HG03095 (cell line): ENCODE measurements at regions not wholly inside any gene's neighbourhood (a gene's known extent, or its start where the extent isn't known, plus 50 kb on each side); places are given as distances from the start of the nearest gene placed in this dataset.
"Not testable (repeated sequence)": the region's sequence is repeated elsewhere in the genome, so short reads cannot be mapped to it uniquely, and the experiment has no call there.

ENCODE experiments used
- ATAC-seq: cut with Tn5 transposase; IDR thresholded peaks from one replicate; pipeline ENCODE4 v1.9.1; 2021; ENCODE audit warnings: moderate library complexity; ENCODE audit not compliant: unreplicated experiment

DNA sequence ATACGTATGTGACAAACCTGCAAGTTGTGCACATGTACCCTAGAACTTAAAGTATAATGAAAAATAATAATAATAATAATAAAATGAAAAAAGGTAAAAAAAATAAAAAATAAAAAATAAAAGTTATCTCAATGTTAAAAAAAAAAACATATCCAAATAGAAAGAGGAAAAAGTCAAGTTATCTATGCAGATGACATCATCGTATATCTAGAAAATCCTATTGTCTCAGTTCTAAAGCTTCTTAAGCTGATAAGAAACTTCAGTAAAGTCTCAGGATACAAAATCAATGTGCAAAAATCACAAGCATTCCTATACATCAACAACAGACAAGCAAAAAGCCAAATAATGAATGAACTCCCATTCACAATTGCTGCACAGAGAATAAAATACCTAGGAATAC is 466.6 kb upstream of the PHF14 start:
- no peak for ATAC-seq

DNA sequence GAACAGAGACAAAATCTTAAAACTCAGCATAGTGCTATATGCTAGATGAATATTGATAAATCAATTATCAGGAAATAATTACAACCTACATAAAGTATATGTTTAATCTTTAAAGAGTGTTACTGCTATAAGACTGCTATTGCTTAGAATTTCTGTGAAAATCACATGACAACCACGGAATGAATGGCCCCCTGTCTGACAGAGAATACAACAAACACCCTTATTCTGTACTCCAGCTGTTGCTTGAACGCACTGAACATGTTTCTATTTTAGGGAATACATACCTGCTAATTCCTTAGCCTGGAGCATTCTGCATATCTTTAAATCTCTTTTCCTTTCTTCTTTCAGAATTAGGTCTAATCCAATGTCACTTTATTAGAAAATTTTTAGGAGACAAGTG is 452.4 kb upstream of the PHF14 start:
- no peak for ATAC-seq

DNA sequence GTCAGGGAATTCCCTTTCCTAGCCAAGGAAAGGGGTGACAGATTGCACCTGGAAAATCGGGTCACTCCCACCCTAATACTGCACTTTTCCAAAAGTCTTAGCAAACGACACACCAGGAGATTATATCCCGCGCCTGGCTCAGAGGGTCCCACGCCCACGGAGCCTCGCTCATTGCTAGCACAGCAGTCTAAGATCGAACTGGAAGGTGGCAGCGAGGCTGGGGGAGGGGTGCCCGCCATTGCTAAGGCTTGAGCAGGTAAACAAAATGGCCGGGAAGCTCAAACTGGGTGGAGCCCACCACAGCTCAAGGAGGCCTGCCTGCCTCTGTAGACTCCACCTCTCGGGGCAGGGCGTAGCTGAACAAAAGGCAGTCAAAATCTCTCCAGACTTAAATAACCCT is 440.2 kb upstream of the PHF14 start:
- ATAC-seq = not testable (repeated sequence)

DNA sequence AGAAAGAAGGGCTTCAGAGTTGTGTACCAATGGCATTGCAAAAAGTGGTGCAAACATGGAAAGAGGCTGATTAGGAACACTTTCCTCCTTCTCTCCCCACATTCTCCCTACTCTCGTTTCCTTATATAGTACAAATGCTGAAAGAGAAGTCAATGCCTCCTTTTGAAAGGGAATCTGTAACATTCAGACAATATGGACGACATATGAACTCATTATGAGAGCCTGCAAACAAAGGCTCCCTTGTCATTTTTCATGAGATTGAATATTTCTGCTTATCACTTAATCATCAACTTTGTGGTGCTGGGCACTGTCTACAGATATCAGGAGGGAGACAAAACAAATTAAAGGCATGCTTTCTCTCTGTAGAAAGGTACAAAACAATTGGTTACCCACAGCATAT is 437.1 kb upstream of the PHF14 start:
- ATAC-seq = no peak

DNA sequence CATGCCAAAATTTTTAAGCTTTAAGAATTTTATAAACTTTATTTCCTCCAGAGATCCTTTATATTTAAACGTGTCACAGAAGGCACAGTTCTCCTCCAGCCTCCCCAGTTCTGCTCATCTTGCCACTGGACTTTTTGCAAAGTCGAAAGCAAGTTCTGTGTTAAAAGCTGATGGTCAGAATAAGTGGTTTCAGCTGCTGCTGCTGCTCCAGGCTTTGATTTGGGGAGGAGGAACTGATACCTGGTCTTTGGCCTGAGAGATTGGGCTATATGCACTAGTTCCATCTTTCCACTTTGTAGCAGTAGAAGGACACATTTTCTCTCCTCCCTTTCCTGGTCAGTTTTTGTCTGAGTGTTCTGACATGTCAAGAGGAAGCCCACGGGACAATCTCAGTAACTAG is 435.9 kb upstream of the PHF14 start:
- no peak for ATAC-seq

DNA sequence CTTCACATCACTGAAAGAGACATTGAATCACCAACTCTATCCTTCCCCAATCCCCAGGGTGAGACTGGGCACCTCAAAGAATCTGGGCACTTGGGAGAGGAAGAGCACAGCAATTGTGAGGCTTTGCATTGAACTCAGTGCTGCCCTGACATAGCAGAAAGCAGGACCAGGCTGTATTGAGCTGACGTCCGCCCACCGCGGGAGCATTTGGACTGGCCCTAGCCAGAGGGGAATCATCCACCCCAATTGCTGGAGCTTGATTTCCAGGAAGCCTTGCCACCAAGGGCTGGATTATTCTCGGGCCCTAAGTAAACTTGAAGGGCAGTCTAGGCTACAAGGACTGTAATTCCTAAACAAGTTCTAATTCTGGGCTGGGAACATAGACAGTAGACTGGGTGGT is 416.3 kb upstream of the PHF14 start:
- ATAC-seq = no peak

DNA sequence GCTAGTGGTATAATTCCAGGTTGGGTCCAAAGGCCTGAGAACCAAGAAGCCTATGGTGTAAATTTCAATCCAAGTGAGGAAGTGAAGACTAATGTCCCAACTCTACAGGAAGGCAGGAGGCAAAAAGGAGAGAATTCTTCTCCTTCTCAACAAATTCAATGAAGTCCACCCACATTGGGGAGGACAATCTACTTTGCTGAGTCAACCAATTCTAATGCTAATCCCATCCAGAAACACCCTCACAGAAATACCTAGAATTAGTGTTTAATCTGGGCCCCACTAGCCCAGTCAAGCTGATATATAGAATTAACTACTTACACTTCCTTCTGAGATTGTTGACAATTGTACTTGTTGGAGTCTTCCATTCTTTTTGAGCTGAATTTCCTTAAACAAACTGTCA is 413.2 kb upstream of the PHF14 start:
- ATAC-seq = no peak

DNA sequence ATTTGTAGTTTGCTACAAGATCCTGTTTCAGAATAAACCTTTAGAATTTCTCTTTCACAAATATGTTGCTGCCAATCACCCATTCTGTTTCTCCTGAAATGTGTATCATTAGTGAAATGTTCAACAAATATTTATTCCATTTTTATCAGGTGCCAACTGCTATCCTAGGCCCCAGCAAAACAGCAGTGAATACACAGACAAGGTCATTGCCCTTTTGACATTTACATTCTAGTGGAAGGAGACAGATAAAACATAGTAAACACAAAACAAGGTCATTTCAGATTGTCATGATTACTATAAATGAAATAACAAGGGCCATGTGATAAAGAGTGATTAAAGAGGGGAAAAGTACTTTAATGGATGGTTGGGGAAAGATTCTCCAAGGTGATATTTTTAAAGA is 404.8 kb upstream of the PHF14 start:
- ATAC-seq = no peak

DNA sequence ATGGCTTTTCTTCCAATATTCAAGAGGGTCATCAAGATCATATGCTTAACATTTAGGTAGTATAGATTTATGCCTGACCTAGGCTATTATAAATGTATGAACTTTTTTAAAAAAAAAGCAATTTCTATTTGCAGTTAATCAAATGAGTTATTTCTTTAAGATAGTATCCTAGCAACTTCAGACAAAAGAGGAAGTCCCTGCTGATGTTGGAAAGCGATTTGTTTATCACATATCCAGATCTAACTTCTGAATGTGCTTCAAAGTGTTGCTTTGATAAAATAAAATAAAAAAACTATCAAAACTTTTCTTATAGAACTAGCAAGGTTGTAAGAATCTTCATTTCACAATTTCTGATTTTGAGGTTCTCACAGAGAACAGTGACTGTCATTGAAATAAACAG is 401.9 kb upstream of the PHF14 start:
- no peak for ATAC-seq

DNA sequence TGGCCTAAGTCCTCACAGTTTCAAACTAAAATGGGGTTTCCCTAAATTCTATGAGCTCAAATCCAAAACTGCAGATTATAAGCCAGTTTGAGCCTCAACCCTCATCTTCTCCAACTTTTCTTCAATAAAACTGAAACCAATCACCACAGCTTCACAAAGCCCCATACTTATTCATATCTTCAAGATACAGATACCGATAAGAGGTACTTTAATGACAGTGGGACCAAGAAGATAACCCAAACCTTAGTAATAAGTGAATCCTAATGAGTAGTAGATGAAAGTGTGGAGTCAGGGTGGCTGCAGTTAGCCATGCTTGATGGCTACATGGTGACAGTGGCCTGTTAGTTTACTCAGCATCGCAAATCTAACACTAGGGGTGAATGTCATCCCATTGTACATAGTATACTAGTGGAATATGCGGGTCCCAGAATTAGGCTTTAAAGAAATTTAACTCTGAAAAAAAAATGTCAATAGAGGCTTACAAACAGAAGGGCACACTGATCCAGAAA is 395.8 kb upstream of the PHF14 start:
- no peak for ATAC-seq

DNA sequence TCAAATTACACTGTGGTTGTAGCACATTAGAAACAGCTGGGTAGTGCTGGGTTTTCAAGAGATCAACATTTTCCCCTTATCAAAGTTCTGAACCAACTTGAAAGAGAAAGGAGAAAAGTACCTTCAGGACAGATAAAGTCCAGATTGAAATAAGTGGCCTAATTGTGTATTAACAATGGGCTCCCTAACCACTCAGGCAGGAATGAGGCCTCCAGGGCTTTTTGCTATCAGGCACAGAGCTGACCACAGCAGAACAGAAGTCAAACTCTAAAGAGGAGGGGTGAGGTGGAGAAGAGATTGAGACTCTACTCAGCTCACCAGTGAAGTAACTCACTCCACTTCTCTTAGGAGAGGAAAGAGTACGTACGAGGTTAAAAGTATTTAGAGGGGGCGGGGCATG is 394.1 kb upstream of the PHF14 start:
- ATAC-seq = no peak

DNA sequence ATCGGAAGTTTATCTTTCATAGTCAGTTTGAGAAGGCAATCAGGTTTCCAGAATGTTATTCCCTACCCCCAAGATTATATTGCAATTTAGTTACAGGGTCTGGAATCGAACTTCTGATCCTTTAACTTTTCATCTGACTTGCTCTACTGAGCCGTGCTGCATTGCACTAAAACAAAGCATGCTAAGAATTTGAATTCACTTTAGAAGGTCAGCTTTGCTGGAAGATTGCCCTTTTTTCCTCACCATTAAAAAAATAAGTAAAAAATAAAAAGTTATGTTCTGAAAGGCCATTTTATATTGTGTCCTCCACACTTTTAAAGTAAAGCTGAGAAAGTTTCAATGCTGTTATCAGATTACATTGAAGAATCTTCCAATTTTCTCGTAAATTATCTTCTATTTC is 388.8 kb upstream of the PHF14 start:
- no peak for ATAC-seq

DNA sequence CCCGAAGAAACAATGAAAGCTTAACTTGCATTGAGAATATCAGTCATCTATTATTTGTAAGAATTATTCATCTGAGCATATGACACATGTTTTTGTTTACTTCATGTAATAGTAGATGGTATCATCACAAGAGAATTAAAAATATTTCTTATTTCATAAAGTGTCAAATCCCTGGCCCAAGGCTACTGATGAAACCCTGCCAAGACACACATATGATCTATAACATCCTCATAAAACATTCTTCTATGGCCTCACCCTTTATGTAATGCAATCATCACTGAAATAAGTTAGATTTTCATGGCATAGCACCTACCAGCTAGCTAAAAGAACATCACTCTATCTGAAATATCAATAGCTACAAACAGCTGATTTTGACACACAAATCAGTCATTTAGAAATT is 385.6 kb upstream of the PHF14 start:
- ATAC-seq = no peak

DNA sequence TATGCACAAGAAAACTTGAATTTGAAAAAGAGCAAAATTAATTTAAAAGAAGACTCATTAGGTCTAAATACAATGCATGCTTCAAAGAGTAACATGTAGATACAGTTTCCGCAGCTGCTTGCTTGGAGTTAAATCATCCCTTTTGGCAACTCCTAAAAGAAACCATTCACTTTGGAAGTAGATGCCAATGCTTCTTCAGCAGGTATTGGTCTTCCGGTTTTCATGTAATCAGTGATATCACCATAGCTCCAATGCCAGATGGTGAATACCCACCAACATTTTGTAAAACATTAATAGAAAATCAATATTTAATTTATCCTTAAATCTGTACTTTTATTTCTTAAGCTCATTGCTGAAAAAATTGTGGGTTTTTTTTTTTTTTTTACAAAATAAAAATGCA is 381.1 kb upstream of the PHF14 start:
- ATAC-seq = no peak

DNA sequence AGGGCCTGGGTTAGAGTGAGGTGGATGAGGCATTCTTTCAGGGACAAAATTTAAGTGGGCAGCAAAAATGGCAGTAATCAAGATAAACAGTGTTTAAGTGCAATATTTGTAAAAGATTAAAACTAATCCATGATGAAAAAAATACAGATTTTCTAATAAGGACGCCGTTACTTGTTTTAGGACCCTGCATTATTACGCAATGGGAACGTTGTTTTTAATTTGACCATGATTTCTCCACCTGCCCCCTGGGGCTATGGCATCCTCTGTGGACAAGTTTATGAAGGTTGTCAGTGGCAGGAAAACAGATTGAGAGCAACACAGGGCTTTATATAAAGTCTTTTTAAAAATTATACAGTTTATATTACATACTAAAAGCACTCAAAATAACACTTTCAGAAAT is 380.6 kb upstream of the PHF14 start:
- no peak for ATAC-seq

DNA sequence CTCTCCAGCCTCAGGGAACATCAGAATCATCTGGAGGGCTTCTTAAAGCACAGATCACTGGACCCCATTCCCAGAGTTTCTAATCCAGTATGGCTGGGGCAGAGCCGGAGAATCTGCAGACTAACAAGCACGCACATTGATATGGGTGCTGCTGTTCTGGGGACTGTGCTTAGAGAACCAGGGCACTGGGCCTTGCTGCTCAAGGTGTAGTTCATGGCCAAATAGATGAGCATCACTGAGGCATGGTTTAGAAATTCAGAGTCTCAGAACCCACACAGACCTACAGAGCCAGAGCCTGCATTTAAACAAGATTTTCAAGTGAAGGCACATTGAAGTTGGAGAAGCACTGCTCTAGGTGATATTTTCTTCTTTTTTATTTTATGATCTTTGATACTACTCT is 376.8 kb upstream of the PHF14 start:
- no peak for ATAC-seq

DNA sequence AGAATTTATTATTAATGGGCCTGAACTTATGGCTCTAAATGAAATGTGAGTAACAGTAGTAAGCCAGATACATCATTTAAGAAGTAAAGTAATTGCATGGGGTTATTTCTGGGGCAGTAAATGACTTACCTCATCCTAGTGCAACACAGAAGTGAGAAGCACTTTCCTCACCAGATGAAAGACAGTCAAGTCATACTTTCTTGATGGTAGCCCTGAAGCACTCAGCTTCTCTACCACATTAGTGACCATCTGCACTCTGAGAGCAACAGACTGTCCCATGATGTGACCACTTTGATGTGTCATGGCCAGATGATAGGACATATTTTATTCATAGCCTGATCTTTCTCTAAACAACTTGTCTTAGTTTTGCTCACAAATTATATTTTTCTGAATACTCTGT is 369.5 kb upstream of the PHF14 start:
- ATAC-seq = no peak

DNA sequence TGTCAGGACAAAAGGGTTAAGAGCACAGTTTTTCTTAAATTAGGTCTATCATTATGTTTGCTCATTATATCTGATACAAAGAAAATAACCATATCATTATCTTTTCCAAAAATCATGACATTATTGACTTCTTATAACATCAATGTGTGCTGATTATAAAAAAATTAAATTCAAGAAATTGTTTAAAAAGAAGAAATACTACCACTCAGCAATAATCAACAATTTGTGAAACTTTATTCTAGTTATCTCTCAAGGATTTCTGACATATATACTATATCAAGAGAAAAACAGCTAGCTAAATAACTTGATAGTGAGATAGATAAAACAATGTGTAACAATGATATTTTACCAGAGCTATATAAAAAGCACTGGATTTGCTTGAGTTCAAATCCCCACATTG is 360.7 kb upstream of the PHF14 start:
- ATAC-seq = no peak

DNA sequence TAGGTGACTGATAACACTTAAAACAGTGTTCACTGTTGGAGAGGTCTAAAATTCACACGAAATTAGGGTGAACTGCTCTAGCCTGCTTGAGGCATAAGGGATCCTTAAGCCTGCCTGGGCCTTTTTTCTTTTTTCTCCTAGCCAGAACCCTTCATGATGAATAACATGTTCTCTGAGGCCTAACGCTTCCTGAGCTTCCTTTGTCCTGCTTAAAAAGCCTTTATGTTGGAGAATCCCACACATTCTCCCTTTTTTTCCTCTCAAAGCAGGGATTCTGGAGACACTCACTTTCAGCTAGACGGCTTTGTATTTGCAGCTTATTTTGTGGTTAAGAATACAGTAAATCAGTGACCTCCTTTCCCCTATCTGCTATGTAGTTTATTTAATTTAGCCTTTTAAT is 354.7 kb upstream of the PHF14 start:
- ATAC-seq = no peak

DNA sequence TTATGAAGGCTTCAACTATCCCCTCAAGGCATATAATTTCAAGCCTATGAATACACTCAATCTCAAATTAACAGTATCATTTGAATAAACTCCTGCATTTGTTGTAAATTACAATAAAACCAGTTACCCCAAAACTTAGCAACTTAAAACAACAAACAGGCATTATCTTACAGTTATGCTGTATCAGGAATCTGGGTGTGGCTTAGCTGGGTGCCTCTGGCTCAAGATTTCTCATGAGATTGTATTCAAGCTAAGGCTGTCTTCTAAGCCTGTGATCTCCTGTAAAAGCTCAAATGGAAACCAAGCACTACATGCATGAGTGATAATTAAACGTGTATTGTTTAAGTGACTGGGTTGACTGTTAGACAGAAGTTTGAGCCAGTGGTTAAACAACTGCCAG is 341.0 kb upstream of the PHF14 start:
- no peak for ATAC-seq

DNA sequence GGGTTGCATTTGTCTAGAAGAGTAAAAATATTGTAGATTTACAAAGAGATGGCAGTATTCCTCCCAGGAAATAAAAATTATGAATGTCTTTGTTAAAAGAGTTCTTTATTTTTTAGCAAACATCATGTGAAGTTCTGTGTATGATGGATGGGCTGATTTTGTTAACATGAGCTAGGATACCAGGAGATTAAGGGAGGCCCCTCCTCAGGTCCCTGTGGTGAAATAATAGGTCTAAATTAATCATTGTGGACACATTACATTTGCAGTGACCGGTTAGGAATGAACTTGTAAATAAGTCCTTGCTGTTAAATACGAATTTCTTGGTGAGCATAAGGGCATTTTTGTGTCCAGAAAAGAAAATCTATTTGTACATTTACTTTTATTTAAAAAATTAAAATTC is 339.4 kb upstream of the PHF14 start:
- no peak for ATAC-seq

DNA sequence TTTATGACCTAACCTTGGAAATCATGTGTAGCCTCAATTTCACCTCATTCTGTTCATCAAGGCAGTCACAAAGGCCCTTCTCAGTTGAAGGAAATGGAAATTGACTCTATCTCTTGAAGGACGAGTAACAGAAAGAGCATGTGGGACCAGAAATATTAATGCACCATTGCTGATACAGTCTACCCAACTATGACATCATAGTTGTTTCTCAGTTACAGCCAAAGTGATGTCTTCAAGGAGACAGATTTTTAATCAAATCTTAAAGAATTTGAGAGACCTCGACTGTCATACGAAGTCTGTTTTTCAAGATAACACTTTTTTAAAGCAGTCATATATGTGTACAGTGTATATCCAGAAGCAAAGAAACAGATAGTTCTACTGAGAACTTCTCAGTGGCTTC is 335.7 kb upstream of the PHF14 start:
- no peak for ATAC-seq

DNA sequence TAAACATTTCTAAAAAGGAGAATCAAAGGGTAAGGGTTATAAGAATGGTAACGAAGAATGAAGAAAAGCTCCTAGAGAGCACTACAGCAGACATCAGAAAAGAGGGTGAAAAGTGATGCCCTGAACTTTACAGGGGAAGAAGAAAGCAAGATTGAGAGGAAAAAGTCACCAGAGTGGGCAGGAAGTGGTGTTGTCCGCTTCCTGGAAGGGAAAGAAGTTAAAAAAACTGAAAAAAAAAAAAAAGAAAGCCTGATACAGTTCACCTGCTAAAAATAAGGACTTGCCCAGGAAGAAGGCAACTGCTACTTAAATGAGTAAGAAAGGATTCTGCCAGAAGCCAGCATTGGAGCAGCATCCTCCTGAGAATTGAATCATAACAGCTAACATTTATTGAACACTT is 330.1 kb upstream of the PHF14 start:
- ATAC-seq = no peak

DNA sequence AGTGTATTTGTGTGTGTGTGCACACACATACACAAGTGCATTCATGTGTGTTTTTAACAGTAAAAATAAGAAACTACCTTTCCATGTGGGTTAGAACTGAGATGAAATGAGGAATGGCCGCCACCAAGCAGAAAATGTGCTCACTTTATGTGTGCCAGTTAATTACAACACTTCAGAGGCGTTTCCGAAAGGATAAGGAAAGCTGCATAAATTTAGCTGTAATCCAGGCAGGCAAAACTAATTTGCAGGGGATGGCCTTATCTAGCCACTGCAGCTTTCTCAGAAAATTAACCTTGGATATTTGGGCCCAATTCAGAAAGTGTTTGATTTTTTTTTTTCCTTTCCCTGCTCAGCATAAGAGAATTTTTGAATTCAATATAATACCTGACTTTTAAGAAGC is 328.8 kb upstream of the PHF14 start:
- ATAC-seq = no peak
